ENCODE measurements at regions not wholly inside any gene's neighbourhood (a gene's known extent, or its start where the extent isn't known, plus 50 kb on each side); places are given as distances from the start of the nearest gene placed in this dataset.

DNA sequence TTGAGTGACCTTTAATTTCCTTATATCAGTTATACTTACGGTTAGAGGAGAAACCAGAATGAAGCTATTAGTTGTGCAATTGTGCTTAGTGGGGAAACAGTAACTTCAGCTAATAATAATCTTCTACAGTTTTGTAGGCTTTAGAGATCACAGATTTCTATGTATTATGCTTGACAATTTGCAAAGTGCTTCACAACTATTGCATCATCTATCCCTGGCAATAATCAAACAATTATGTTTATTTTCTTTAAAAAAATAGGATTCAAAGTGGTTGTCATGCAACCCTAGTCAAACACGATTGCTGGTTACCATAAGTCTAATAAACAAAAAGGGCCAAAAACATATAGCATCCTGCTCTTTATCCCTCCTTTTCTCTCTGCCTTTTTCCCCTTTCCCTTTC is 530.3 kb downstream of the NXPH1 start:
- H3K27me3 Mint-ChIP-seq (ENCODE audit: low read depth): no peaks in the 10 kb centered on the region
- no peak for DNase-seq (ENCODE audit: low spot score)
- POLR2A ChIA-PET: no interaction called here

More for the DNA sequence above, 530.3 kb downstream of the NXPH1 start:
- ATAC-seq: no peak
- no peaks in the 10 kb centered on the region for H3K9me3 Mint-ChIP-seq
- no peak for TF ChIP-seq ZNF317 (CRISPR knock-in tag; IDR thresholded peaks at IDR 0.05; ENCODE audit: borderline replicate concordance, low read depth)
- no peak for TF ChIP-seq MYBL2 (CRISPR knock-in tag; IDR thresholded peaks at IDR 0.05)
- TF ChIP-seq RORB (CRISPR knock-in tag; IDR thresholded peaks at IDR 0.05): no peak
- TF ChIP-seq FOXP1 (CRISPR knock-in tag; IDR thresholded peaks at IDR 0.05; ENCODE audit: borderline replicate concordance): no peak
- TF ChIP-seq, protein P1, sequence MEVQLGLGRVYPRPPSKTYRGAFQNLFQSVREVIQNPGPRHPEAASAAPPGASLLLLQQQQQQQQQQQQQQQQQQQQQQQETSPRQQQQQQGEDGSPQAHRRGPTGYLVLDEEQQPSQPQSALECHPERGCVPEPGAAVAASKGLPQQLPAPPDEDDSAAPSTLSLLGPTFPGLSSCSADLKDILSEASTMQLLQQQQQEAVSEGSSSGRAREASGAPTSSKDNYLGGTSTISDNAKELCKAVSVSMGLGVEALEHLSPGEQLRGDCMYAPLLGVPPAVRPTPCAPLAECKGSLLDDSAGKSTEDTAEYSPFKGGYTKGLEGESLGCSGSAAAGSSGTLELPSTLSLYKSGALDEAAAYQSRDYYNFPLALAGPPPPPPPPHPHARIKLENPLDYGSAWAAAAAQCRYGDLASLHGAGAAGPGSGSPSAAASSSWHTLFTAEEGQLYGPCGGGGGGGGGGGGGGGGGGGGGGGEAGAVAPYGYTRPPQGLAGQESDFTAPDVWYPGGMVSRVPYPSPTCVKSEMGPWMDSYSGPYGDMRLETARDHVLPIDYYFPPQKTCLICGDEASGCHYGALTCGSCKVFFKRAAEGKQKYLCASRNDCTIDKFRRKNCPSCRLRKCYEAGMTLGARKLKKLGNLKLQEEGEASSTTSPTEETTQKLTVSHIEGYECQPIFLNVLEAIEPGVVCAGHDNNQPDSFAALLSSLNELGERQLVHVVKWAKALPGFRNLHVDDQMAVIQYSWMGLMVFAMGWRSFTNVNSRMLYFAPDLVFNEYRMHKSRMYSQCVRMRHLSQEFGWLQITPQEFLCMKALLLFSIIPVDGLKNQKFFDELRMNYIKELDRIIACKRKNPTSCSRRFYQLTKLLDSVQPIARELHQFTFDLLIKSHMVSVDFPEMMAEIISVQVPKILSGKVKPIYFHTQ (CRISPR knock-in tag; IDR thresholded peaks at IDR 0.05): no peak
- no peak for TF ChIP-seq SMAD3 (CRISPR knock-in tag; IDR thresholded peaks at IDR 0.05; ENCODE audit: borderline replicate concordance)
- TF ChIP-seq, protein P2, sequence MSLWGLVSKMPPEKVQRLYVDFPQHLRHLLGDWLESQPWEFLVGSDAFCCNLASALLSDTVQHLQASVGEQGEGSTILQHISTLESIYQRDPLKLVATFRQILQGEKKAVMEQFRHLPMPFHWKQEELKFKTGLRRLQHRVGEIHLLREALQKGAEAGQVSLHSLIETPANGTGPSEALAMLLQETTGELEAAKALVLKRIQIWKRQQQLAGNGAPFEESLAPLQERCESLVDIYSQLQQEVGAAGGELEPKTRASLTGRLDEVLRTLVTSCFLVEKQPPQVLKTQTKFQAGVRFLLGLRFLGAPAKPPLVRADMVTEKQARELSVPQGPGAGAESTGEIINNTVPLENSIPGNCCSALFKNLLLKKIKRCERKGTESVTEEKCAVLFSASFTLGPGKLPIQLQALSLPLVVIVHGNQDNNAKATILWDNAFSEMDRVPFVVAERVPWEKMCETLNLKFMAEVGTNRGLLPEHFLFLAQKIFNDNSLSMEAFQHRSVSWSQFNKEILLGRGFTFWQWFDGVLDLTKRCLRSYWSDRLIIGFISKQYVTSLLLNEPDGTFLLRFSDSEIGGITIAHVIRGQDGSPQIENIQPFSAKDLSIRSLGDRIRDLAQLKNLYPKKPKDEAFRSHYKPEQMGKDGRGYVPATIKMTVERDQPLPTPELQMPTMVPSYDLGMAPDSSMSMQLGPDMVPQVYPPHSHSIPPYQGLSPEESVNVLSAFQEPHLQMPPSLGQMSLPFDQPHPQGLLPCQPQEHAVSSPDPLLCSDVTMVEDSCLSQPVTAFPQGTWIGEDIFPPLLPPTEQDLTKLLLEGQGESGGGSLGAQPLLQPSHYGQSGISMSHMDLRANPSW (CRISPR knock-in tag; conservative IDR thresholded peaks at IDR 0.05; ENCODE audit: low read depth): no peak
- no peak for TF ChIP-seq CBFB (CRISPR knock-in tag; IDR thresholded peaks at IDR 0.05; ENCODE audit: low read depth)
- TF ChIP-seq, protein P3, sequence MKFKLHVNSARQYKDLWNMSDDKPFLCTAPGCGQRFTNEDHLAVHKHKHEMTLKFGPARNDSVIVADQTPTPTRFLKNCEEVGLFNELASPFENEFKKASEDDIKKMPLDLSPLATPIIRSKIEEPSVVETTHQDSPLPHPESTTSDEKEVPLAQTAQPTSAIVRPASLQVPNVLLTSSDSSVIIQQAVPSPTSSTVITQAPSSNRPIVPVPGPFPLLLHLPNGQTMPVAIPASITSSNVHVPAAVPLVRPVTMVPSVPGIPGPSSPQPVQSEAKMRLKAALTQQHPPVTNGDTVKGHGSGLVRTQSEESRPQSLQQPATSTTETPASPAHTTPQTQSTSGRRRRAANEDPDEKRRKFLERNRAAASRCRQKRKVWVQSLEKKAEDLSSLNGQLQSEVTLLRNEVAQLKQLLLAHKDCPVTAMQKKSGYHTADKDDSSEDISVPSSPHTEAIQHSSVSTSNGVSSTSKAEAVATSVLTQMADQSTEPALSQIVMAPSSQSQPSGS (CRISPR knock-in tag; IDR thresholded peaks at IDR 0.05; ENCODE audit: borderline replicate concordance, low read depth): no peak
- no peak for TF ChIP-seq CREM (CRISPR knock-in tag; IDR thresholded peaks at IDR 0.05)
- TF ChIP-seq, protein P4, sequence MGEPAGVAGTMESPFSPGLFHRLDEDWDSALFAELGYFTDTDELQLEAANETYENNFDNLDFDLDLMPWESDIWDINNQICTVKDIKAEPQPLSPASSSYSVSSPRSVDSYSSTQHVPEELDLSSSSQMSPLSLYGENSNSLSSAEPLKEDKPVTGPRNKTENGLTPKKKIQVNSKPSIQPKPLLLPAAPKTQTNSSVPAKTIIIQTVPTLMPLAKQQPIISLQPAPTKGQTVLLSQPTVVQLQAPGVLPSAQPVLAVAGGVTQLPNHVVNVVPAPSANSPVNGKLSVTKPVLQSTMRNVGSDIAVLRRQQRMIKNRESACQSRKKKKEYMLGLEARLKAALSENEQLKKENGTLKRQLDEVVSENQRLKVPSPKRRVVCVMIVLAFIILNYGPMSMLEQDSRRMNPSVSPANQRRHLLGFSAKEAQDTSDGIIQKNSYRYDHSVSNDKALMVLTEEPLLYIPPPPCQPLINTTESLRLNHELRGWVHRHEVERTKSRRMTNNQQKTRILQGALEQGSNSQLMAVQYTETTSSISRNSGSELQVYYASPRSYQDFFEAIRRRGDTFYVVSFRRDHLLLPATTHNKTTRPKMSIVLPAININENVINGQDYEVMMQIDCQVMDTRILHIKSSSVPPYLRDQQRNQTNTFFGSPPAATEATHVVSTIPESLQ (CRISPR knock-in tag; IDR thresholded peaks at IDR 0.05): no peak
- TF ChIP-seq, protein P5, sequence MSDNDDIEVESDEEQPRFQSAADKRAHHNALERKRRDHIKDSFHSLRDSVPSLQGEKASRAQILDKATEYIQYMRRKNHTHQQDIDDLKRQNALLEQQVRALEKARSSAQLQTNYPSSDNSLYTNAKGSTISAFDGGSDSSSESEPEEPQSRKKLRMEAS (CRISPR knock-in tag; IDR thresholded peaks at IDR 0.05): no peak
- TF ChIP-seq, protein P6, sequence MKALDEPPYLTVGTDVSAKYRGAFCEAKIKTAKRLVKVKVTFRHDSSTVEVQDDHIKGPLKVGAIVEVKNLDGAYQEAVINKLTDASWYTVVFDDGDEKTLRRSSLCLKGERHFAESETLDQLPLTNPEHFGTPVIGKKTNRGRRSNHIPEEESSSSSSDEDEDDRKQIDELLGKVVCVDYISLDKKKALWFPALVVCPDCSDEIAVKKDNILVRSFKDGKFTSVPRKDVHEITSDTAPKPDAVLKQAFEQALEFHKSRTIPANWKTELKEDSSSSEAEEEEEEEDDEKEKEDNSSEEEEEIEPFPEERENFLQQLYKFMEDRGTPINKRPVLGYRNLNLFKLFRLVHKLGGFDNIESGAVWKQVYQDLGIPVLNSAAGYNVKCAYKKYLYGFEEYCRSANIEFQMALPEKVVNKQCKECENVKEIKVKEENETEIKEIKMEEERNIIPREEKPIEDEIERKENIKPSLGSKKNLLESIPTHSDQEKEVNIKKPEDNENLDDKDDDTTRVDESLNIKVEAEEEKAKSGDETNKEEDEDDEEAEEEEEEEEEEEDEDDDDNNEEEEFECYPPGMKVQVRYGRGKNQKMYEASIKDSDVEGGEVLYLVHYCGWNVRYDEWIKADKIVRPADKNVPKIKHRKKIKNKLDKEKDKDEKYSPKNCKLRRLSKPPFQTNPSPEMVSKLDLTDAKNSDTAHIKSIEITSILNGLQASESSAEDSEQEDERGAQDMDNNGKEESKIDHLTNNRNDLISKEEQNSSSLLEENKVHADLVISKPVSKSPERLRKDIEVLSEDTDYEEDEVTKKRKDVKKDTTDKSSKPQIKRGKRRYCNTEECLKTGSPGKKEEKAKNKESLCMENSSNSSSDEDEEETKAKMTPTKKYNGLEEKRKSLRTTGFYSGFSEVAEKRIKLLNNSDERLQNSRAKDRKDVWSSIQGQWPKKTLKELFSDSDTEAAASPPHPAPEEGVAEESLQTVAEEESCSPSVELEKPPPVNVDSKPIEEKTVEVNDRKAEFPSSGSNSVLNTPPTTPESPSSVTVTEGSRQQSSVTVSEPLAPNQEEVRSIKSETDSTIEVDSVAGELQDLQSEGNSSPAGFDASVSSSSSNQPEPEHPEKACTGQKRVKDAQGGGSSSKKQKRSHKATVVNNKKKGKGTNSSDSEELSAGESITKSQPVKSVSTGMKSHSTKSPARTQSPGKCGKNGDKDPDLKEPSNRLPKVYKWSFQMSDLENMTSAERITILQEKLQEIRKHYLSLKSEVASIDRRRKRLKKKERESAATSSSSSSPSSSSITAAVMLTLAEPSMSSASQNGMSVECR (CRISPR knock-in tag; IDR thresholded peaks at IDR 0.05; ENCODE audit: borderline replicate concordance): no peak
- CTCF ChIA-PET: no interaction called here
- H3K36me3 Mint-ChIP-seq: no peaks in the 10 kb centered on the region
- no peak overlapping the region for H3K4me3 Mint-ChIP-seq
- peaks cover 9% of the 10 kb centered on the region for H3K4me1 Mint-ChIP-seq
- H3K27ac Mint-ChIP-seq: no peak overlapping the region

Measured in WTC11 (cell line).